Inferior parietal cortex (tissue), 1 donor: ENCODE measurements at regions not wholly inside any gene's neighbourhood (a gene's known extent, or its start where the extent isn't known, plus 50 kb on each side); places are given as distances from the start of the nearest gene placed in this dataset.

Experiments used
- DNase-seq: peaks from one replicate; pipeline ENCODE4 v3.0.0-alpha.2; 2016; ENCODE audit errors: extremely low spot score

DNA sequence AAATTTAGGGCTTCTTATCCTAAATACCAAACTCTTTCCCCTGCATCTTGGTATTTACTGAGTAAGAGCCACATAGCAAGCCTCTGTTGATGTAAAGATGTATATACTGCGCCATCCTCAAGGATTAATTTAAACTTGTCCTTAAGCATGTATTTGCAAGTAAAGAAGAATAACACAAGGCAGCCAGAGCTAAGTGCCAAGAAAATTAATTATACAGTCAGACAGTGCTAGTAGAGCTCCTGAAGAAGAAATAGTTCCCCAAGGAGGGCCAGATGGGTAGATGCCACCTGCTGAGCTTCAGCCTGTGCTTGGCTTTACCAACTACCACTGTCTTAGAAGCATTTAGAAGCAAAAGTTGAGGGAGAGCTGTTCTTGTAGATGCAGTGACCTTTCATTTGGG, 470.0 kb downstream of the BUD13 start:
- no peak for DNase-seq

DNA sequence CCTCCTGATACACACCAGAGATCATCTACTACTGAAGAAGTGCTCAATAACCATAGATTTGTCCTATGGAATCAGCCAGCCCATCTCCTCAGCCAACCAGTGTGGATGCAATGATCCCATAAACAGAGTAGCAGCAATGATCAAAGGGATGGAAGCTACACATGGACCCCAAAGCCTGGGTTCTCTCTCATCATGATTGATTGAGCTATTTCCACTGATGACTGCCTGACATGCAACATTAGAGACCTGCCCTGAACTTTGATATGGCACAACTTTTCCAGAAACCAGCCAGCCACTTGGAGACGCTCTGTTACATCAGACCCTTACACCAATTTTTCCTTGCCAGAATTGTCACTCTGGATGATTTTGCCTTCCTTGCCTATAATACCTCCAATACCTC, 471.6 kb downstream of the BUD13 start:
- DNase-seq = no peak

DNA sequence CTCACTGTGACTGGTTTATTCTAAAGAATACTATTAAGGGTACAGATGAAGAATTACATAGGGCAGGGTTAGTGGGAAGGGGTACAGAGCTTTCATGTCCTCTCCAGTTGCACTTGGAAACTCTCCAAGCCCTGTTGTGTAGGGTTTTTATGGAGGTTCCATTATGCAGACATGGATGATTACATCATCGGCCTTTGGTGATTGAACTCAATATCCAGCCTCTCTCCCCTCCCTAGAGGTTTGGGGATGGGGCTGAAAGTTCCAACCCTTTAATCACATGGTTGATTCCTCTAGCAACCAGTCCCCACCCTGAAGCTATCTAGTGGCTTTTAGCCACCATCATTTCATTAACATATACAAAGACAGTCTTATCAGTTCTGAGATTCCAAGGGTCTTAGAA, 472.6 kb downstream of the BUD13 start:
- no peak for DNase-seq

DNA sequence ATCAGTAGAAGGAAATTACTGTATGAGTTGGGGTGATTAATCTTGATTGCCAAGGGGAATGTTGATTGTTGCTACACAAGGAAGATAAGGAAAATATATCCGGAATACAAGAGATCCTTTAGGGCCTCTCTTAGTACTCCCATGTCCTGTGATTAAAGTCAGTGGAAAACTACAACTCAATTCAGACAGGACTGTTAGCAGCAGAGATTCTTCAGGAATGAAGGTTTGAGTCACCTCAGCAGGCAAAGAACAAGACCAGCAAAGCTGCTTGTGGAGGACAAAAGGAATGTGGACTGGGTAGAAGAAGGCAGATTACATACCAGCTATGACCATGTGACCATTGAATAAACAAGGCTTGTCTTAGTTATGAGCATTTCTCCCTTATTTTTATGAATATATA, 478.2 kb downstream of the BUD13 start:
- DNase-seq = no peak

DNA sequence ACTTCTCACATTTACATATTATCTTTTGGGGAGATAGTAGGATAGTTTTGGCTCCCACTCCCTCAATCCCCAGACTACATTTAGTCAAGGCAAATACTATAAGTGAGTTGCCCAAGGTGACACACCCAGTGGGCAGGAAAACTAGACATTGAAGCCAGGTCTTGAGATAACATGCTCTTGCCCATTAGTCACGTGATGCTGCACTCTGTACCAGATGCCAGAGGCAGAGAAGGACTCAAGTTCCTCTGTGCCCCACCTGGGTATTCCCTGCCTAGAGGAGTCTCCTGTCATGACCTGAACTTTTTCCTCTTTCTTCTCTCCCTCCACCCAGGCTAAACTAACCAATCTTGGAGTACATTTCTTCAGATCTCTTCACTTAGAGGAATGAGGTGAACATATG, 484.9 kb downstream of the BUD13 start:
- DNase-seq = no peak

DNA sequence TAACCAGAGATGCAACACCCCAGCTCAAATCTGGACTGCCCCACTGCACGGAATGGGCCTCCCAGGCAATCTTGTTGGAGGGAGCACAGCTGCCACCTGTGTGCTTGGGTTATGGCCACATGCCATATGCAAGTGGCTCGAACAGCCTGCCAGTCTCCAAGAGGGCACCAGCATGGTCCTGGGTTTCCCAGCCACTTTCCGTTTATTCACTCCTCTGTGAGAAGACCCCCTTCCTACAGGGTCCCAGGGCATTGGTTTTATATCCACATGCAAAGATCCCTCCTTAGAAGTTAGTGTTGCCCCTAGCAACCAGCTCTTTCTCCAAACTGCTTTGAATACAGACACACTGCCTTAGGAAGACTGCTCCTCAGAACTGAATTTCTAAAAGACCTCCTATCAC, 487.8 kb downstream of the BUD13 start:
- DNase-seq = no peak

DNA sequence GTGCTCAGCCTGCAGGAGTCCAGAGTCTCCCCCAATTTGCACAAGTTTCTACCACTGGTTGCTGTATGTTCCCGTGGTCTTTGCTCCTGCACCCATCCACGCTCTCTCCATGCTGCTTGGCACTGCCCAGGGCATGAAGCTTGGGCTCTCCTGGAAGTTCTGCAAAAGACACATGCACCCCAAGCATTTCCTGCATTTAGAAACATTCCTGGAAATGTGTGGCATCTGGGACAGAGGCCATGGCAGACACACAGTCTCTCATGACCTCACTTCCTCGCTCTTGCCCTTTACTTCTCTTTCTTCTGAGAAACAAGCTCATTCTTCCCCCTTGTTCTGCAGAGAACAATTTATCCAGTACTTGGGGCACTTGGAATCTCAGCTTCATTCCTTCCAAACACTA, 489.5 kb downstream of the BUD13 start:
- DNase-seq = no peak

DNA sequence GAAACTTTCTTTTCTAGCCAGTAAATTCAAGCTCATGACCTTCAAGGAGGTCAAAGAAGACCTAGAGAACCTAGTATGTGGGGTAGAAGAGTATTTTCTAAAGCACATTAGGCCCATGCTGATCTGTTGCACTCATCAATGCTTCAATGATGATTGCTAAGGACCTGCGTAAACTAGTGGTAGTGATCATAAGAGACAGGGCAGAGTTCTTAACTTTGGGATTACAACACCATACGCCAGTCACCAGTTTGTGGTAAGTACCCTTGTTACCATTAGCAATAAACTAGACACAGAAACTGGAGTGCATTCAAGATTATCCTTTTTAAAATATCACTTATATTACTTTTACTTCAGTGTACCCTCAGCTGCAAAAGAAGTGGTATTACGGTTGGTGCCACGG, 490.3 kb downstream of the BUD13 start:
- DNase-seq = no peak

DNA sequence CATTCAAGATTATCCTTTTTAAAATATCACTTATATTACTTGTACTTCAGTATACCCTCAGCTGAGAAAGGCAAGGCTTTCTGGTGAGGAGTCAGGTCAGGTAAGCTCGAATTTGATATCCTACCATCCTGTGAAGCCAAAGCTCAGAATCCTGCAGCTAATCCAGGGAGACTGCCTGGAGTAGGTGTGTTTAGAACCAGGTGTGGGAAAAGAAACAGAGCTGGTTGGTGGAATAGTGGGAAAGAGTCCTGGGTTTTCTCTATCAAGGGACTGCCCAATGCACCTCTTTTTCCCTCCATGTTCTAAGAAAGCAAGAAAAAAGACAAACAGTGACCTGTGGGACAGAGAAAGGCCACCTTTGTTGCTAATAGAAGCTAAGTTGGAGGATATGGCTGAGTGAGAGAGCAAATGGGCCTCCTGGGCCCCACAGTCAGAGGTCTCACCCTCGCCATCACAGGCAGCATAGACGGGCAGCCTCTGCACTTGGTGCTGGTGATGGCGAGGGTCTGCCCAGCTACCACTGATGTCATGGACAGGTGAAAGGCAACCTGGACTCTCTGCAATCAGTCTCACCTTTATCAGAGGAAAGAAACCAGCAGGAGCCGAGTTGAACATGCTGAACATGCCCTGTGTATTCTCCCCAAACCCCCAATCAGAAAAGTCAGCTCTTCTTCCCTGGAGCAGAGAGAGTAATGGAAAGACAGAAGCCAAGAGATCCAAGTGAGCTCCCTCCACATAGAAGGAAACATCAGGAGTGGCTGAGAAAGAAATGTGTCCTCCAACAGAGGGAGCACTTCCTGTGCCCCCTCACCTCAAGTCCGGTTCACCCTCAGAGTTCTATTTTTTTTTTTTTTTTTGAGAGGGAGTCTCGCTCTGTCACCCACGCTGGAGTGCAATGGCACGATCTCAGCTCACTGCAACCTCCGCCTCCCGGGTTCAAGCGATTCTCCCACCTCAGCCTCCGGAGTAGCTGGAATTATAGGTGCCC, 491.3 kb downstream of the BUD13 start:
- DNase-seq = no peak

DNA sequence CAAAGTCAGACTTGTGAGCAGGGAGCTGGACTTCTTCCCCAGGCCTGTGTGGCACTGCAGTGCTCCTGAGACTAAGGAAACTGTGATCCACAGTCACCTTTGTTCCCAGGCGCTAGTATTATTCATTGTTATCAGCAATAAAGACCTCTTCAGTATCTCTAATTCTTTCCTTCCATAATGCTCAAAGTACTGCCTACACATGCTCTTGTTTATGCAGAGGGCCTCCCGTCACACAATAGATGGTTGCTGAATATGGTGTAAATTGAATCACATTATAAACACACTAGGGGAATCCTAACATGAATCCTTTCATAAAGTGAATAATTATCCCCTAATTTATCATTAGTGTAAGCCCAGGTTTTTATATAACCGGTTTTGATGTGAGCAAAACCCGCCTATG, 493.3 kb downstream of the BUD13 start:
- no peak for DNase-seq

DNA sequence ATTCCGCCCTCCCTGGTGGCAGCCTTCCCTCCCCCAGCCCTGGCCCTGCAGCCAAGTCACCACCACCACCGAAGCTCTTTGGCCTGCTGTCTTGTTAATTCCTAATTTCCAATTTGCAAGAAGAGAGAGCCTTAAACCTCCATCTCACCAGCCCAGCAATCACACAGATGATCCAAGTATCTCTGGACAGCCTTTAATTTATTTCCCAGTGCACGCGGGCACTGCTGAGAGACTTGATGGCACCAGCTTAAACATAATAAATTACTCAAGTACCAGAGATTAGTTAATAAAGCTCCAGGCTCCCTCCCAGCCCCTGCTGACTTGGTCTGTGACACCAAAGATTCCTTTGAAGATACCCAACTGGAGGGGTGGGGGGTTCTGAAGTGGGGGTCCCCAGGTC, 494.7 kb downstream of the BUD13 start:
- DNase-seq = no peak

DNA sequence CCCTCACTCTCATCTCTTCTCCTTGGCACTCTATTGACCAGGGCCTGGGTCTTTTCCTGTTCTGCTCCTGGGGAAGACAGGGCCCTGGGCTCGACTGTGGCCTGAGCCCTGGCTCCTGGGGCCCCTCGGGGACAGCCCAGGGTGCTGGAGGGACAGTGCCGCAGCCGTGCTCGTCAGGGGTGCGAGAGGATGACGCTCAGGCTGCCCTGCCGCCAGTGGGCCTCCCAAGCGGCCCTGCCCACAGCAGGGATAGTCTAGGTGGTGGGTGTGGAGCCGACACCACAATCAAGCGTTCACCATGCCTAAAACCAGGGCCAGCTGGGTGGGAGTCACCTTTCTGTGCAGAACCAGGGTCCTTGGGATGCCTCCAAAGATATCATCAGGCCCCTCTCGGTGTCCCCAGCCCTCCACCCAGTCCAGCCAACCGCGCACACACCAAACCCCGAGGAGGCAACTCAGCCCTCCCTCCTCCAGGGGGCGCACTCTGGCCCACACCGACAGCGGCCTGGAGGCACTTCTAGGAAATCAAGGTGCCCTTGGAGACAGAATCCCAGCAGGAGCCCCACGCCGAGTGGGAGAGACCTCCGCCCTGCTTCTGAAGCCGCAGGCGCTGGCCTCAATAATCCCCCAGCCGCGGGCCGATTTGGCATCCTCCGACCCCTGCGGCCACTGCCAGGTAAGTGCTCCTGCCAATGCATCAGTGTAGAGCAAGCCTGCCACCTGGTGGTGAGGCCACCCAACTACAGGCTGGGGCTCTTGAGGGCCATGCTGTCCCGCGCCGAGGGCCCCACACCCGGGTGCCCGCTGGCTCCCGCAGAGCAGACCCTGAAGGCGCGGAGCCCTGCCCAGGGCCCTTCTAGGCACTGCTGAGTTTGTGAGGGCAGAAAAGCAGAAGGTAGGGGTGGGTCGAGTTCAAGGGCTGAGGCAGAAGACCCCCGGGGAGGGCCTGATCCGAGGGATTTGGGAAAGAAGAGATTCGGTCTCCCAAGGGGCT, 496.4 kb downstream of the BUD13 start:
- DNase-seq = peak; percentile 76

DNA sequence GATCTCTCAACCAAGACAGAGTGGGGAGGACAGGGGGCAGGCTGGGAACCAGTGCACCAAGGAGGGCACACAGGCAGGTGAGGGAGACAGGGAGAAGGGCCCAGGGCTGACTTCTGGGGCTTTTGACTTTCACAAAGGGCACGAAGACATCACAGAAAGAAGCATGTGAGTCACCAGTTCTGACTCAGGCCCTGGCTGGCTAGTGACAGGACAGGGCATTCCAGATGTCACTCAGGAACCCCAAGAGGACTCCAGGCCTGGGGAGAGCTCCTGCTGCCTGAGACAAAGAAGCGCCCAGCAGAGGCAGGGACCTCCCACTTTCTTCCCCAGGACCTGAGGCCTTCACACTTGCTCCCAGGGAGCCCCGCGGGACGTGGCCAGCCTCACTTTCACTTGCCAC, 497.2 kb downstream of the BUD13 start:
- no peak for DNase-seq

DNA sequence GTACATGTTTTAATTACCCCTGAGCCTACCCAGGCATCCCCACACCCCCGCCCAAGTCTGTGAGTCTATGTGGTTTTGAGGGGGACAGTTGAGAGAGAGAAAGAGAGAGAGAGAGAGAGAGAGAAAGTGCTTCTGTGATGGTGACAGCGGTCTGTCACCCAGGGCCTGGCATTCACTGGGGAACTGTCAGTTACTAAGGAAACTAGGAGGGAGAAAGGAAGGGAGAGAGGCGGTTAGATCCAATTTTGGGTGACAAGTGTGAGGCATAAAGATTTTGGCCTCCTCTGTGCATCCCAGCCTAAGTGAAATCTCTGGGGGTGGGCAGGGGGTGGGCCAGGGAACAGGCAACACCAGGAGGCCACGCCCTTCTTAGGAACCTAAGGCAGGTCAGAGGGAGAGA, 498.3 kb downstream of the BUD13 start:
- DNase-seq = no peak

DNA sequence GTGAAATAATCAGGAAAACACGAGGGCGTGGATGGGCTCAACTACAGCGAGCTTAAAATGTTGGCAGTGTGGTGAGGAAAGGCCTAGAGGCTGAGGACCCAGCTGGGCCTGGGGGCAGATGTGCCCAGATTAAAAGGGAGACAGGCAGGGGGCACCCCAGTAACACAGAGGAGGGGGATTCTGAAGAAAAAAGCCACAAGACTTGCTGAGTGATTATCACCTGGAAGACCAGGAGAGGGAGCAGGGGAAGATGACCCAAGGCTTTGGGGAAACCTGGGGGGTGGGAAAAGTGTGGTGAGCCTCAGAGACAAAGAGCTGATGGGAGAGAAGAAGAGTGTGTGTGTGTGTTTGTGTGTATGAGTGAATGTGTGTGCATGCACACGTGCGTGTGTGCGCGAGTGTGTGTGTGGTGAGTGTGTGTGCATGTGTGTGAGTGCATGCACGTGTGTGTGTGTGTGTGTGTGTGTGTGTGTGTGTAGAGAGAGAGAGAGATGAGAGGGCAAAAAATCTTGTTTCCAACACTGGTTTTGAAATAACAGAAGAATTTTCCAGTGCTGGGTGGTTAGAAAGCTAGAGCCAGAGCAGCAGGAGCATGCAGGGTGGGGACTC, 500.5 kb downstream of the BUD13 start:
- DNase-seq = no peak

DNA sequence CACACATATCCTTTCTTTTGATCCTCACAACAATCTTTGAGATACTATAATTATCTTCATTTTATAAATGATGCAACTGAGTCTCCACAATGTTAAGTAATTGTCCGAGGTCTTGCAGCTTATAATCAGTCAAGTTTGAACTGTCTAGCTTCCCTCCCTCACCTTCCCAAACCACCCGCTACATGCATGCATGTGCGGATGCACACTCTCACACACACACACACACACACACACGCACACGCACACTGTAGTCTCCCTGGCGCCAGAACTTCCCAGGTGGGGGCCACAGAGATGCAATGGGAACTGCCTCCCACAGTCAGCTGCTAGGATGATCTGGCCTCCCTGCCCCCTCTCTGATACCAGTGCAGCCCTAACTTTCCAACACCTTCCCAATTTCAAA, 501.3 kb downstream of the BUD13 start:
- no peak for DNase-seq

DNA sequence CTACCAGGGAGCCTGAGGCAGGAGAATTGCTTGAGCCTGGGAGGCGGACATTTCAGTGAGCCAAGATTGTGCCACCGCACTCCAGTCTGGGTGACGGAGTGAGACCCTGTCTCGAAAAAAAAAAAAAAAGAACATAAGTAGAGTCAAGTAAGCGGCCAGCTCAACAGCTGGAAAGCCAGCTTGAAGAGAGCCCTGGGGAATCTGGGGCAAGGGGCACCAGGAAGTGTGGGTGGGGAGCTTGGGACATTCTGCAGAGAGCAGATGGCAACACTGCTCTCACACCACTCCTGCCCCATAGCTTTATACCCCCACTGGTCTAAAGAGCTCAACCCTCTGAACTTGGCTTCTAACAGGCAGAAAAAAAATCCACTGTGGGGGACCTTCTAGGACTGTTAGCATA, 505.6 kb downstream of the BUD13 start:
- no peak for DNase-seq

DNA sequence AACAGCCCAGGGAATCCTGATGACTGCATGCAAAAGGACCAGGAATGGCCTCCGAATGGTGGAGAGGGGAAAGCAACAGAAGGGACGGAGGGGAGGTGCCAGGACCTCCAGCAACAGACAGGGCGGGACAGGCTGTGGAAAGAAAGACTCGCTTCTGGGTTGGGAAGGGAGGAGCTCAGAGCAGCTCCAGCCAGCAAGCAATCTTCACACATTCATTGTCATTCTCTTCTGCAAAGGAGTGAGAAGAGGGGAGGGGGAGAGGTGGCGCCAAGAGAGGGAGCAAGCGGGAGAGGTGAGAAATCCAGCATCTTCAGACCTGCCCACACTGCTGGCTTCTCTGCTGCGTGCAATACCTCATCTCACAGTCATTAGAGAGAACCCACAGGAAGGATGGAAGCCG, 509.0 kb downstream of the BUD13 start:
- DNase-seq = no peak

DNA sequence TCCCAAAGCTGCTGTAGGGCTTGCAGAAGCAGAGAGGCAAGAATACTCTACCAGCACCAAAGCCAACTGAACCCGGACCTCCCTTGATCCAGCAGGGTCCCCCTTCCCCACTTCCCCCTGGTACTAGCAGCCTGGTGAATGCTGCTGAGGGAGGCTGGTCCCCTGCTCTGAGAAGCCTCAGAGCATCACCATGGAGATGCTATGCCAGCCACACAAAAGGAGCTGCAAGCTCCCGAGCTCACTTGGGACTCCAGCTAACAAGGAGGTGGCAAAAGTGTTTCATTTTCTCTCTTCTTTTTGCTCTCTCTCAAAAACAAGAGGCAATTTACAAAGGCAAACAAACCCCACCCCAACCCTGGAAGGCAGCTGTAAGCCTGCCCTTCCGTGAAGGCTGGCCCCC, 509.8 kb downstream of the BUD13 start:
- DNase-seq = no peak

DNA sequence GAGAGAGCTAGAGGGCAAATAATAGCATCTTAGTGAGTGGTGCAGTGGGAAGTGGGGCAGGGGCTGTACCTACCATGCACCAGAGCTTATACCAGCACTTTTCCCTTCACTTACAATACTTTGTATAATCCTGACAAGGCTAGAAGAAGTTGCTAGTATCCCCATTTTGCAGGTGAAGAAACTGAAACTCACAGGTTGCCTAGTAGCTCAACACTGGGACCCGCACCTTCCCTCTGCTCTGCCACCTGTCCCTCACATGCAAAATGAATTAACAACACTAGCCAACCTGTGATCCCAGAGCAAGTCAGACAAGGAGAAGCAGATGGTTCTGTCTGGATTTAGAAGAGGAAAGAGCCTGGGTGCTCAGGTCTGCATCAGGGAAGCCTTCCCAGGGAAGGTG, 510.4 kb downstream of the BUD13 start:
- no peak for DNase-seq

DNA sequence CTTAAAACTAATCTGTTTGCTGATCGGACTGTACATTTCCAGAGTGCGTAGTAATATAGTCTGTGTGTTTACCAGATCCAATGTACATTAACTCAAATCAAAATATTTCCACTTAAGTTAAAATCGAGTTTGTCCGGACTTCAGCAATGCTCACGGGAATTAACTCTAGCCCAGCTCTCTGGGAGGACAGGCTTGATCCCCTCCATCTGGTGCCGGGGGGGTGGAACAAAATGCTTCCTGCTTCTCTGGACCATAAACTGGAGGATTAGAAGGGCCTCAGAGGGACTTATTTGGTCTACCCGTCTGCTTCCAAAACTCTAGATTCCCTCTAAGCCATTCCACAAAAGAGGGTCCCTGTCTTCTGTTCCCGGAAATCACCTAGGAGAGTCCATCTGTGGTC, 511.2 kb downstream of the BUD13 start:
- no peak for DNase-seq

DNA sequence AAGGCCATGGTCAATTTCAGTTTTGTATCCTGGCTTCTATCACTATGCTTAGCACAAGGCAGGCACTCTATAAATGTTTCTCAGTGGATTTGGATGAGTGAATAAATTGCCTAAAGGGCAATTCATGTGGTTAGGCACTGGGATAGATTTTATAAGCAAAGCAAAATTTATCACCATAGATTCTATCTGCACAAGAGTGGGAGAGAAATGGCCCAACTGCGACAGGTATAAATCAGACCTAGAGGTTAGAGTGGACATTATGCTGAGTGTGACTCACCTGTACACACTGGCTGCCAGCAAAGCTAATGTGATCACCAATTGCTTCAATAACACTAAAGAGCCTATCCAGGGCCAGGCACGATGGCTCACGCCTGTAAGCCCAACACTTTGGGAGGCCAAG, 514.0 kb downstream of the BUD13 start:
- no peak for DNase-seq
